ENCODE measurements at regions not wholly inside any gene's neighbourhood (a gene's known extent, or its start where the extent isn't known, plus 50 kb on each side); places are given as distances from the start of the nearest gene placed in this dataset.

DNA sequence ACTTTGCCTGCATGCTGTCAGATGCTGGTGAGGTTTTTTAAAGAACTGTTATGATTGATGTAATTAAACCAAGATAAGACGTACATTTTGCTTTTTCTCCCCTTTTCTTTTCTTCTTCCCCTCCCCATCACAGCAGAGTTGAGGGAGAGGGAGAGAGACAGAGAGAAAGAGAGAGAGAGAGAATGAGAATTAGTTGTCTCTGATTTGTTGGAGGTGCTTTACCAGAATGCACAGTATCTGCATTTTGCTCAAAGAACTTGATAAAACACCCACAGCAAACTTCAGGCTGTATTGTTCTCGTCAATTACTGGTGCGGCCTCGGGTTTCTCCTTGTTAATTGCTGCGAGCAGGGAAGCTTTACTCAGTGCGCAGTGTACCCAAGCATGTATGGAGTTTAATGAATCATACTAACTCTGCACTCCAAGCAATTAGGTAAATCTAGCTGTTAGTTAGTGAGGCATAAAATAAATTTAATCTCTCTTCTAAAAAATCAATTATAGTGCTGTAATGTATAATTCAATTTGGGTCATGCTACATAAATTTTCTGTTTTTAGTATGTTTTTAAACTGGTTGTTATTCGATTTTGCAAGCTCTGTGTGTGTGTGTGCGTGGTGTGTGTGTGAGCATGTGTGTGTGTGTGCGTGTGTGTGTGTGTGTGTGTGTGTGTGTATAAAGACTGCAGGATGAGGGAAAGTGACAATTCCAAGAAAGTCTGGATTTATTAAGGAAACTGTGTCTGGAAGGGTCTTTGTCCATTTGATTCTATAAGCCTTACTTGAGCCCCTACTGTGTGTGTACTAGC is 273.4 kb downstream of the TLE3 start:
- no peaks in the 10 kb centered on the region for H3K9me3 ChIP-seq (ENCODE audit: control insufficient read depth, insufficient read depth, low read depth, low read length)
- no peak overlapping the region for H3K9ac ChIP-seq (ENCODE audit: low read length)
- no peaks in the 10 kb centered on the region for H3K36me3 ChIP-seq (ENCODE audit: control insufficient read depth, insufficient read depth, low read length)
- H3K4me3 ChIP-seq (ENCODE audit: low read depth, low read length): no peak overlapping the region
- H3K4me1 ChIP-seq (ENCODE audit: control insufficient read depth, insufficient read depth, low read length): peaks cover 27% of the 10 kb centered on the region
- no peak overlapping the region for H3K27ac ChIP-seq (ENCODE audit: low read depth, low read length)
- H3K27me3 ChIP-seq (ENCODE audit: control insufficient read depth, insufficient read depth, low read length): 0 out of 2 replicates have a peak, but pooled peaks cover 6% of the 10 kb centered on the region

DNA sequence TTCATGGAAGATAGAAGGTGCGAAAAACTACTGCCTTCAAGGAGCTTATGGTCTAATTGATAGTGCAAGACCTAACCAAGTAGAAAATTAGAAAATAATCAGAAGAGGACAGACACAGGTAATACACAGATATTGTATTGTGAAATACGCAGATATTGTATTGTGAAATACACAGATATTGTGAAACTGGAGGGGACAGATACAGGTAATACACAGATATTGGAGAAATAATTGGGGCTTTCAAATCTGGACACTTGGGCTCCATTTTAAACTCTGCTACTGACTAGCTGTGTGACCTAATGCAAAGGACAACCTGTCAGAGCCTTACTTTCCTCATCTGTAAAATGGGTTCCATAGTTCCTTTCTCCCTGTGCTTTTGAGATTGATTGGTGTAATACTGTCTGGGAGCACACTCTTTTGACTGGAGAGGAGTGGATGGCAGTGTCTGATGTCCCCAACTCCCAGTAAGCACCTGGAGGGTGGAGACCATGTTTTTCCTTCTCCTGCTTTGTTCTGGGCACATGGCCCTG is 272.8 kb downstream of the TLE3 start:
- Histone ChIP-seq H3K9me3 (ENCODE audit: control insufficient read depth, insufficient read depth, low read depth, low read length) (no peaks in the 10 kb centered on the region), H3K4me1 (ENCODE audit: control insufficient read depth, insufficient read depth, low read length) (peaks cover 27% of the 10 kb centered on the region), H3K9ac (ENCODE audit: low read length) (no peak overlapping the region), H3K4me3 (ENCODE audit: low read depth, low read length) (no peak overlapping the region), H3K27me3 (ENCODE audit: control insufficient read depth, insufficient read depth, low read length) (0 out of 2 replicates have a peak, but pooled peaks cover 6% of the 10 kb centered on the region), H3K36me3 (ENCODE audit: control insufficient read depth, insufficient read depth, low read length) (no peaks in the 10 kb centered on the region), H3K27ac (ENCODE audit: low read depth, low read length) (no peak overlapping the region)

DNA sequence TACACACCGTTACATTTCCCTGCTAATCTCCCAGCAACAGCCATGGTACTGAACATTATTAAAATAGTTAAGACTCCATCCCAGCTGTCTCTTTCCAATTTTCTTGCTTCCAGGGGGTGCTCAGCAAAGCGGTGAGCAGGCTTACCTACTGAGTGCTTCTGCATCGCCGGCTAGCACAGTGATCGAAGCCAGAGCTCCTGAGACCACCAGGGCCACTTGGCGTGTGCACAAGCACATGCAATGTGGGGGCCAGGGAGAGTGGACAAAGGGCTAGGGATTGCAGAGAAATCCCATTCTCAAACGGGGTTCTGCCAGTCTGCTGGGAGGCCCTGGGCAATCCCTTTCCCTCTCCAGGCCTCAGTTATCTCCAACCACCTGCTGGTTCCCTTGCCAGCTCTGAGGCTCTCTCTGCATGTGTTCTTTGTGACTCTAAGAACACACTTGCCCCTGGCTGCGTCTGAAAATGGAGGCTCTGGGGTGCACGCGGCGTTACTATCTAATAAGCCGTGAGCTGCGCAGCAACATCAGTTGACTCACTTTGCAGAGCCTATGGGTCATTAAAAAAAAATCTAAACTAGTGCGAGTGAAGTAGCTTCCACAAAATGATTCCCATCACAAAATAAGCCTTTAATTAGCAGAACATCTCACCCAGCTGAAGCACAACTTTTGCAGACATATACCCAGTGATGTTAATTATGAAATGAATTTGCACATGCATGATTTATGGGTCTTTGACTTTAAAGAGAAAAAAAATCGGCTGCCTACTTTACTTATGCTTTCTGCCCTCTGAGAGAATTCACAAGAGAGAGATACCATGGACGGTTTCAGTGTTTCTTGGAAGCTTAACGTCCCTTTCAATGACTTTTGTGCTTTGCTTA is 271.5 kb downstream of the TLE3 start:
- no peaks in the 10 kb centered on the region for H3K9me3 ChIP-seq (ENCODE audit: control insufficient read depth, insufficient read depth, low read depth, low read length)
- no peak overlapping the region for H3K9ac ChIP-seq (ENCODE audit: low read length)
- H3K4me3 ChIP-seq (ENCODE audit: low read depth, low read length): no peak overlapping the region
- H3K27me3 ChIP-seq (ENCODE audit: control insufficient read depth, insufficient read depth, low read length): 0 out of 2 replicates have a peak, but pooled peaks cover 6% of the 10 kb centered on the region
- peaks cover 18% of the 10 kb centered on the region for H3K4me1 ChIP-seq (ENCODE audit: control insufficient read depth, insufficient read depth, low read length)
- no peaks in the 10 kb centered on the region for H3K36me3 ChIP-seq (ENCODE audit: control insufficient read depth, insufficient read depth, low read length)
- no peak overlapping the region for H3K27ac ChIP-seq (ENCODE audit: low read depth, low read length)

DNA sequence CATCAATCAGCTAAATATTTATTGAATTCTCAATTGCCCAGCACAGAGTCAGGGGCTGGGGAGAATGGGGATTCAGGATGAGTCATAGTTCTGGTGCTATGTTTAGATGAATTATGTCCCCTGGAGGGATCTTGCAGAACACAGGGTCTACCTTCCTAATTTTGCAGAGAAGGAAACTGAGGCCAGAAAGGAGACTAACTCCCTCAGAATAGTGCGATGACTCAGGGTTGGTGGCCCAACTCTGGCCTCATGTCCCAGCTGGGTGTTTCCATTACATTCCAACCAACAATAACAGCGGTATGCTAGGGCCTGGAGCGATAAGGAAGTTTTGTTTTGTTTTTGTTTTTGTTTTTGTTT is 270.9 kb downstream of the TLE3 start:
- H3K36me3 ChIP-seq (ENCODE audit: control insufficient read depth, insufficient read depth, low read length): no peaks in the 10 kb centered on the region
- H3K27me3 ChIP-seq (ENCODE audit: control insufficient read depth, insufficient read depth, low read length): no peaks in the 10 kb centered on the region
- H3K9ac ChIP-seq (ENCODE audit: low read length): no peak overlapping the region
- H3K9me3 ChIP-seq (ENCODE audit: control insufficient read depth, insufficient read depth, low read depth, low read length): no peaks in the 10 kb centered on the region
- H3K27ac ChIP-seq (ENCODE audit: low read depth, low read length): no peak overlapping the region
- no peak overlapping the region for H3K4me3 ChIP-seq (ENCODE audit: low read depth, low read length)
- H3K4me1 ChIP-seq (ENCODE audit: control insufficient read depth, insufficient read depth, low read length): peaks cover 14% of the 10 kb centered on the region; the same call in 1 of the 2 replicates

DNA sequence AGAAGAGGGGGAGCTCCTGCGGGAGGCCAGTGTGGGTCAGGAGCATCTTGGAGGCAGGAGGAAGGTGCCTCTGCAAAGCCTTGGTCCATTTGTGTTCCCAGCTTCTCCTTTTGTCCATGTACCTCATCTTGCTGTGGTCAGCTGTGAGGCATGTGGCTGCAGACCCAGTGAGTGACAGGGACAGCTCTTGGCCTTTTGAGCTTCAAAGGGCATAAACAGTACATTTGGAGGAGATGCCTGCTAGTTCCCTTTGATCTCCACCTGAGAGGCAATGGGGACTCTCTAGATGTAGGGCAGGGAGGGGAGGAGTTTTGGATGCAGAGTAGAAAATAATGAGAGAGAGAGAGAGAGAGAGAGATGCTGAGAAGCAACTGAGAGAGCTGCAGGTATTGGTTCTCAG is 270.0 kb downstream of the TLE3 start:
- no peak overlapping the region for H3K9ac ChIP-seq (ENCODE audit: low read length)
- H3K4me1 ChIP-seq (ENCODE audit: control insufficient read depth, insufficient read depth, low read length): peaks cover 14% of the 10 kb centered on the region; the same call in 1 of the 2 replicates
- H3K27ac ChIP-seq (ENCODE audit: low read depth, low read length): no peak overlapping the region
- no peaks in the 10 kb centered on the region for H3K9me3 ChIP-seq (ENCODE audit: control insufficient read depth, insufficient read depth, low read depth, low read length)
- no peak overlapping the region for H3K4me3 ChIP-seq (ENCODE audit: low read depth, low read length)
- H3K27me3 ChIP-seq (ENCODE audit: control insufficient read depth, insufficient read depth, low read length): no peaks in the 10 kb centered on the region
- no peaks in the 10 kb centered on the region for H3K36me3 ChIP-seq (ENCODE audit: control insufficient read depth, insufficient read depth, low read length)

DNA sequence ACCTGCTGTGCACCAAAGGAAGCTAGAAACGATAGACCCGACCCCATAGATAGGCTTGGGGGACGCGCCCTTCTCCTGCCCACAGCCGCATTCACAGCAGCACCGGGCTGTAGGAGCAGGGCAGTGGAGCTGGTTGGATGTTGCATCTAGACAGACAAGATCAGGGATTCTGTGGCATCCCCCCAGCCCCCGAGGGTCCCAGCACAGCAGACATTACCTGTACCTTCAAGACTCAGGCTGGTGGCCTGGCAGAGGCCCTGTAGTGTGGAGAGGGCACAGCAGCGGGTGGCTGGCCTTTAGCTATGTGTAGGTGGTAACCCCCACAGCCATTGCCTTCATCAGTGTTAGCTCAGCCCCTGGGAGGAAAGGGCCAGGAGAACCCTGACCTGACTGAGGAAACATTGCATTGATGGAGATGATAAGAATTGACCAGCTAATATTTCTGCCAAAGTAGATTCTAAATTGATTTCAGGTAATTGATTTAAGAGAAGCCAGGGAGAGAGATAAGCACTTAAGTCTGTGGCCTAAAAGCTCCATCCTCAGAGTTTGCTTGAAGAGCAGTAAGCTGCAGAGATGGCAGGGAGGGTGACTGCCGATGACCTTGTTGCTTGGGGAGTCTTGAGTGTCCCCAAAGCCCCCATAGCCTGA is 269.4 kb downstream of the TLE3 start:
- Histone ChIP-seq H3K9me3 (ENCODE audit: control insufficient read depth, insufficient read depth, low read depth, low read length) (no peaks in the 10 kb centered on the region), H3K4me1 (ENCODE audit: control insufficient read depth, insufficient read depth, low read length) (peaks cover 14% of the 10 kb centered on the region; the same call in 1 of the 2 replicates), H3K27ac (ENCODE audit: low read depth, low read length) (no peak overlapping the region), H3K4me3 (ENCODE audit: low read depth, low read length) (no peak overlapping the region), H3K36me3 (ENCODE audit: control insufficient read depth, insufficient read depth, low read length) (no peaks in the 10 kb centered on the region), H3K27me3 (ENCODE audit: control insufficient read depth, insufficient read depth, low read length) (no peaks in the 10 kb centered on the region), H3K9ac (ENCODE audit: low read length) (no peak overlapping the region)

DNA sequence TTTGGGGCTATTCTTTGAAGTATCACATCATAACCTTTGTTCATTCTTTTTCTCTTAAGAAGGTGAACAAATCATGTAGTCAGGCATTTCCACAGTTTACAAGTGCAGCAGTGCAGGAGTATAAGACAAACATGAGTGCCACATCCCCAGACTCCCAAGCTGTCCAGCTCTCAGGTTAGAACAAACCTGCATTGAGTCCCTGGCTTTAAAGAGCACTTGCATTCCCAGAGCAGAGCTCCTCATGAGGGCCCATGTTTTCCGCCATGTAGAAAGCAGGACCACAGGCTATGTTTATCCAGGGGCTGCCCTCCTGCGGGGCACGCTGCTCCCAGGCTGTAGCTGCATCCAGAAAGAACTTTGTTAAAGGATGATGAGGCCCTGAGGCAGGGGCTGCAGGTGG is 267.7 kb downstream of the TLE3 start:
- H3K36me3 ChIP-seq (ENCODE audit: control insufficient read depth, insufficient read depth, low read length): no peaks in the 10 kb centered on the region
- no peak overlapping the region for H3K4me3 ChIP-seq (ENCODE audit: low read depth, low read length)
- H3K27me3 ChIP-seq (ENCODE audit: control insufficient read depth, insufficient read depth, low read length): no peaks in the 10 kb centered on the region
- H3K4me1 ChIP-seq (ENCODE audit: control insufficient read depth, insufficient read depth, low read length): peaks cover 14% of the 10 kb centered on the region; the same call in 1 of the 2 replicates
- H3K9ac ChIP-seq (ENCODE audit: low read length): no peak overlapping the region
- H3K9me3 ChIP-seq (ENCODE audit: control insufficient read depth, insufficient read depth, low read depth, low read length): no peaks in the 10 kb centered on the region
- H3K27ac ChIP-seq (ENCODE audit: low read depth, low read length): no peak overlapping the region

DNA sequence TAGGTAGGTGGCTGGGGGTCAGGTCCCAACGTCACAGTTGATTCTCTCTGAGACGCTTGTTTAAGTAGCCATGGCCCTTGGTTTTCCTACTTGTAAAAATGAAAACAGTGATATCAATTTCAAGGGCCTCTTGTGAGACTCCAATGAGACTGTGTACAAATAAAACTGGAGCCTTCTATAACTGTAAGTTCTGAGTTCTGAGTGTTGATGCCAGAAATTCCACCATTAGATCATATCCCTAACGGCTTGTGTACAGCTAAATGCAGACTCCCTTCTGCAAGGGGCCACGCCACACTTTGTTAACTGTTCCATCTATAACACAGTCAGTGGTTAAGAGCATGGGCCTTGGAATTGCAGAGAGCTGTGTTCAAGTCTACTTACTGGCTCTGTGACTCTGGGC is 267.3 kb downstream of the TLE3 start:
- no peak overlapping the region for H3K27ac ChIP-seq (ENCODE audit: low read depth, low read length)
- H3K4me3 ChIP-seq (ENCODE audit: low read depth, low read length): no peak overlapping the region
- no peak overlapping the region for H3K9ac ChIP-seq (ENCODE audit: low read length)
- H3K4me1 ChIP-seq (ENCODE audit: control insufficient read depth, insufficient read depth, low read length): peaks cover 14% of the 10 kb centered on the region; the same call in 1 of the 2 replicates
- no peaks in the 10 kb centered on the region for H3K9me3 ChIP-seq (ENCODE audit: control insufficient read depth, insufficient read depth, low read depth, low read length)
- no peaks in the 10 kb centered on the region for H3K36me3 ChIP-seq (ENCODE audit: control insufficient read depth, insufficient read depth, low read length)
- no peaks in the 10 kb centered on the region for H3K27me3 ChIP-seq (ENCODE audit: control insufficient read depth, insufficient read depth, low read length)

DNA sequence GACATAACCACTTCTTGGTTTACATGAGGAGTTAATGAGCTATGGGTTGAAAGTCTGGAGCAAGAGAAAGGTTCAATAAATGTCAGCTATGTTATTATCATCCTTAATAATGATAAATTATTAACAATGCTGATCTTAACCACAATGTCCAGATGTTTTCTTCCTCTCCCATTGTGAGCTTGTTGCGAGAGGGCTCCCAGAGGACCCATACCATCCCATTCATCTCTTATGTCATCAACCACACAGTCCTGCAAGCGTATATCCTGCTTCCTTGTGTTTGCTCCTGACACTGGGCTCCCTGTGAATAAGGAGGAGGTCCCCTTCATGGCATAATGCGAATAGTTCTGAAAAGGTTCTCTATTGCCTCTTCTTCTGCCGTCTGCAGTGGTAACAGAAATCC is 266.8 kb downstream of the TLE3 start:
- no peak overlapping the region for H3K4me3 ChIP-seq (ENCODE audit: low read depth, low read length)

DNA sequence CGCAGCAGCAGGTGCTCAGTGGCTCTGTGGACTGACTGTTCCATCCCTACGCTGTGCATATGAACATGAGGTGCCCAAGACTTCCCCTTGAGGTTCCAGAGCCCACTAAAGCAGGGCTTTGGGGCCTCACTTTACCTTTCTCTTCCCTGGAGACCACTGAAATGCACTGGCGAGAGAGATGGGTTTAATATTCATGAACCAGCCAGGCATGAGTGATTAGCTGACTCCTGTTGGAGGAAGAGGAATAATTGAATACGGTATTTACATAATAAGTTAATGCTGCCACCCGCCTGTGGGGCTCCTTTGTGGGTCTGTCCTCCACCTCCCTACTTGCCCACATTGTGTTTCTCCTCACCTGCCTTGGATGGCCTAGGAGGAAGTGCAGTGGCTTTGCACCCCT is 263.4 kb downstream of the TLE3 start:
- H3K9ac ChIP-seq (ENCODE audit: low read length): no peak overlapping the region
- H3K4me1 ChIP-seq (ENCODE audit: control insufficient read depth, insufficient read depth, low read length): no peaks in the 10 kb centered on the region; the same call in 1 of the 2 replicates
- H3K9me3 ChIP-seq (ENCODE audit: control insufficient read depth, insufficient read depth, low read depth, low read length): no peaks in the 10 kb centered on the region
- no peak overlapping the region for H3K4me3 ChIP-seq (ENCODE audit: low read depth, low read length)
- no peaks in the 10 kb centered on the region for H3K27me3 ChIP-seq (ENCODE audit: control insufficient read depth, insufficient read depth, low read length)
- no peaks in the 10 kb centered on the region for H3K36me3 ChIP-seq (ENCODE audit: control insufficient read depth, insufficient read depth, low read length)
- no peak overlapping the region for H3K27ac ChIP-seq (ENCODE audit: low read depth, low read length)

More for the DNA sequence above, 266.8 kb downstream of the TLE3 start:
- Histone ChIP-seq H3K36me3 (ENCODE audit: control insufficient read depth, insufficient read depth, low read length) (no peaks in the 10 kb centered on the region), H3K9ac (ENCODE audit: low read length) (no peak overlapping the region), H3K27ac (ENCODE audit: low read depth, low read length) (no peak overlapping the region), H3K27me3 (ENCODE audit: control insufficient read depth, insufficient read depth, low read length) (no peaks in the 10 kb centered on the region), H3K9me3 (ENCODE audit: control insufficient read depth, insufficient read depth, low read depth, low read length) (no peaks in the 10 kb centered on the region), H3K4me1 (ENCODE audit: control insufficient read depth, insufficient read depth, low read length) (peaks cover 11% of the 10 kb centered on the region; the same call in 1 of the 2 replicates)

Data from HUES6 (cell line).